K562 (cell line): ENCODE measurements at regions not wholly inside any gene's neighbourhood (a gene's known extent, or its start where the extent isn't known, plus 50 kb on each side); places are given as distances from the start of the nearest gene placed in this dataset.
A peak's percentile ranks its signal among the peaks of the same experiment; 100 is the strongest.

Experiments used
- ARID3A ChIP-seq: IDR thresholded peaks from 2 replicates; pipeline ENCODE4 v1.6.1; 2012; ENCODE audit warnings: low read depth, low read length, improper control_type of control experiment, borderline replicate concordance
- BHLHE40 ChIP-seq: IDR thresholded peaks from 2 replicates; pipeline ENCODE4 v1.6.1; 2011; ENCODE audit warnings: low read length, improper control_type of control experiment
- CEBPG ChIP-seq, 3 experiments: fragments of 200-800 bp in 1 of 3; sonication (Bioruptor generic) in 1 of 3; sonication (generic) in 1 of 3; formaldehyde crosslinking in 1 of 3; IDR thresholded peaks in 2 of 3; conservative IDR thresholded peaks in 1 of 3; 2 replicates each; pipeline versions ENCODE4 v1.6.1 to v1.8.0; 2016 to 2022; ENCODE audit warnings: missing compliant biosample characterization in 2 of 3, missing genetic modification characterization in 2 of 3, mild to moderate bottlenecking in 1 of 3, missing genetic modification reagents in 1 of 3
- CHD1 ChIP-seq: fragments of 200-600 bp; sonication (generic); IDR thresholded peaks from one replicate; pipeline ENCODE4 v1.6.1; 2012; ENCODE audit warnings: mild to moderate bottlenecking, moderate library complexity, low read length, inconsistent platforms
- EGR1 ChIP-seq: fragments of 450-650 bp; conservative IDR thresholded peaks from 2 replicates; pipeline ENCODE4 v1.6.1; 2017; ENCODE audit warnings: mild to moderate bottlenecking
- FOXJ3 ChIP-seq: sonication (generic); formaldehyde crosslinking; IDR thresholded peaks from 2 replicates; pipeline ENCODE4 v1.4.0; 2020; ENCODE audit warnings: mild to moderate bottlenecking, missing genetic modification reagents
- HDAC1 ChIP-seq, 2 experiments: fragments of 450-650 bp; IDR thresholded peaks; 2 replicates each; pipeline ENCODE4 v1.6.1; 2016 to 2017; ENCODE audit warnings: inconsistent platforms in 1 of 2, mild to moderate bottlenecking in 1 of 2, moderate library complexity in 1 of 2
- HDAC2 ChIP-seq: fragments of 450-650 bp; IDR thresholded peaks from 2 replicates; pipeline ENCODE4 v1.6.1; 2016; ENCODE audit warnings: mild to moderate bottlenecking
- HIVEP1 ChIP-seq: fragments of 250-450 bp; sonication (Bioruptor Pico); IDR thresholded peaks from 2 replicates; pipeline ENCODE4 v1.4.0; 2020; ENCODE audit warnings: mild to moderate bottlenecking
- ILF3 ChIP-seq: fragments of 450-650 bp; IDR thresholded peaks from 2 replicates; pipeline ENCODE4 v1.6.1; 2018; ENCODE audit warnings: antibody characterized with exemption, mild to moderate bottlenecking, moderate library complexity, borderline replicate concordance
- JUNB ChIP-seq: fragments of 450-650 bp; formaldehyde crosslinking; conservative IDR thresholded peaks from 2 replicates; pipeline ENCODE4 v1.4.0; 2020; ENCODE audit warnings: mild to moderate bottlenecking
- MEIS2 ChIP-seq: fragments of 450-650 bp; IDR thresholded peaks from 2 replicates; pipeline ENCODE4 v1.6.1; 2014; ENCODE audit warnings: mild to moderate bottlenecking; ENCODE audit not compliant: partially characterized antibody
- NFATC3 ChIP-seq: fragments of 450-650 bp; IDR thresholded peaks from 2 replicates; pipeline ENCODE4 v1.6.1; 2017; ENCODE audit warnings: mild to moderate bottlenecking
- POLR2A ChIP-seq: fragments of 450-650 bp; conservative IDR thresholded peaks from 2 replicates; pipeline ENCODE4 v1.6.1; 2016
- RAD21 ChIP-seq, 2 experiments: fragments of 250-450 bp in 1 of 2; fragments of 450-650 bp in 1 of 2; sonication (Bioruptor Pico) in 1 of 2; formaldehyde crosslinking in 1 of 2; IDR thresholded peaks in 1 of 2; conservative IDR thresholded peaks in 1 of 2; 2 replicates each; pipeline versions ENCODE4 v1.4.0 to v1.8.0; 2020 to 2022; ENCODE audit warnings: mild to moderate bottlenecking in 2 of 2, moderate library complexity in 1 of 2
- RBFOX2 ChIP-seq: fragments of 200-400 bp; formaldehyde crosslinking; IDR thresholded peaks from 2 replicates; pipeline ENCODE4 v1.6.1; 2017; ENCODE audit warnings: low read depth, mild to moderate bottlenecking, low read length, moderate library complexity
- RBM39 ChIP-seq: fragments of 200-400 bp; formaldehyde crosslinking; optimal IDR thresholded peaks from 2 replicates; pipeline ENCODE3; 2018; ENCODE audit warnings: low read depth, low read length
- SLC30A9 ChIP-seq: fragments of 250-450 bp; sonication (Bioruptor Pico); IDR thresholded peaks from 2 replicates; pipeline ENCODE4 v1.8.0; 2022; ENCODE audit warnings: mild to moderate bottlenecking, moderate library complexity
- SP2 ChIP-seq: IDR thresholded peaks from 2 replicates; pipeline ENCODE4 v1.6.1; 2011; ENCODE audit warnings: mild to moderate bottlenecking, low read depth, low read length, moderate library complexity; ENCODE audit not compliant: poor library complexity, severe bottlenecking; ENCODE audit errors: extremely low read depth
- STAT5B ChIP-seq: fragments of 250-450 bp; sonication (Bioruptor Pico); IDR thresholded peaks from 2 replicates; pipeline ENCODE4 v1.8.0; 2021; ENCODE audit warnings: mild to moderate bottlenecking, inconsistent platforms
- TEAD4 ChIP-seq, 2 experiments: sonication (generic) in 1 of 2; formaldehyde crosslinking in 1 of 2; IDR thresholded peaks; 2 replicates each; pipeline versions ENCODE4 v1.6.1 to v1.8.0; 2012 to 2022; ENCODE audit warnings: borderline replicate concordance in 1 of 2, inconsistent platforms in 1 of 2, low read length in 1 of 2, mild to moderate bottlenecking in 1 of 2, missing genetic modification reagents in 1 of 2
- TOE1 ChIP-seq, 2 experiments: fragments of 450-650 bp in 1 of 2; sonication (generic) in 1 of 2; formaldehyde crosslinking in 1 of 2; IDR thresholded peaks; 2 replicates each; pipeline versions ENCODE4 v1.7.1 to v1.8.0; 2016 to 2022; ENCODE audit warnings: borderline replicate concordance in 2 of 2, mild to moderate bottlenecking in 2 of 2, antibody characterized with exemption in 1 of 2, inconsistent platforms in 1 of 2, low read depth in 1 of 2, missing genetic modification reagents in 1 of 2, moderate library complexity in 1 of 2
- ZNF354B ChIP-seq: fragments of 250-450 bp; sonication (Bioruptor Pico); IDR thresholded peaks from 2 replicates; pipeline ENCODE4 v1.4.0; 2020
- ZNF668 ChIP-seq: fragments of 250-450 bp; sonication (Bioruptor Pico); IDR thresholded peaks from 2 replicates; pipeline ENCODE4 v1.8.0; 2022; ENCODE audit warnings: mild to moderate bottlenecking, inconsistent platforms
- ZNF75A ChIP-seq: fragments of 450-650 bp; formaldehyde crosslinking; IDR thresholded peaks from 2 replicates; pipeline ENCODE4 v1.4.0; 2020; ENCODE audit warnings: mild to moderate bottlenecking
- ZNF76 ChIP-seq: fragments of 250-450 bp; sonication (Bioruptor Pico); IDR thresholded peaks from 2 replicates; pipeline ENCODE4 v1.4.0; 2020; ENCODE audit warnings: mild to moderate bottlenecking, moderate library complexity, borderline replicate concordance
- ZNF766 ChIP-seq: fragments of 200-800 bp; sonication (Bioruptor generic); conservative IDR thresholded peaks from 2 replicates; pipeline ENCODE4 v1.6.1; 2016; ENCODE audit warnings: missing genetic modification characterization, missing compliant biosample characterization
- TF ChIP-seq, protein P1 (sequence below): sonication (generic); formaldehyde crosslinking; IDR thresholded peaks from 2 replicates; pipeline ENCODE4 v1.8.0; 2022; ENCODE audit warnings: mild to moderate bottlenecking, missing genetic modification reagents

GRCh38 chr3:42032693-42033349 is 58.3 kb upstream of the TRAK1 start (continued):
- no peak for TF ChIP-seq FOXJ3
- TF ChIP-seq ZNF766 (CRISPR knock-in tag): no peak
- no peak for TF ChIP-seq HDAC2
- no peak for TF ChIP-seq JUNB (CRISPR knock-in tag)
- peak; percentile 85 for TF ChIP-seq CEBPG (CRISPR knock-in tag; IDR thresholded peaks at IDR 0.05)
- peak; percentile 88 to 93 for TF ChIP-seq CEBPG (tag; conservative IDR thresholded peaks at IDR 0.05 in 1 of 2, IDR thresholded peaks at IDR 0.05 in 1 of 2)
- no peak for TF ChIP-seq CHD1
- no peak for TF ChIP-seq POLR2A
- no peak for TF ChIP-seq HIVEP1 (CRISPR knock-in tag)
- TF ChIP-seq SP2: no peak
- TF ChIP-seq RBFOX2: no peak
- no peak for TF ChIP-seq ZNF354B (CRISPR knock-in tag)
- TF ChIP-seq TEAD4 (IDR thresholded peaks at IDR 0.05; ENCODE audit: low read length): peak; percentile 39; the same call in 1 of the 2 replicates
- no peak for TF ChIP-seq TEAD4 (CRISPR knock-in tag; IDR thresholded peaks at IDR 0.05; ENCODE audit: borderline replicate concordance)
- TF ChIP-seq ILF3: no peak
- no peak for TF ChIP-seq RBM39
- TF ChIP-seq RAD21 (CRISPR knock-in tag; conservative IDR thresholded peaks at IDR 0.05 in 1 of 2, IDR thresholded peaks at IDR 0.05 in 1 of 2): no peak; a peak in 1 of 4 replicates
- no peak for TF ChIP-seq ARID3A
- TF ChIP-seq BHLHE40: no peak
- no peak for TF ChIP-seq SLC30A9 (CRISPR knock-in tag)
- TF ChIP-seq, protein P1, sequence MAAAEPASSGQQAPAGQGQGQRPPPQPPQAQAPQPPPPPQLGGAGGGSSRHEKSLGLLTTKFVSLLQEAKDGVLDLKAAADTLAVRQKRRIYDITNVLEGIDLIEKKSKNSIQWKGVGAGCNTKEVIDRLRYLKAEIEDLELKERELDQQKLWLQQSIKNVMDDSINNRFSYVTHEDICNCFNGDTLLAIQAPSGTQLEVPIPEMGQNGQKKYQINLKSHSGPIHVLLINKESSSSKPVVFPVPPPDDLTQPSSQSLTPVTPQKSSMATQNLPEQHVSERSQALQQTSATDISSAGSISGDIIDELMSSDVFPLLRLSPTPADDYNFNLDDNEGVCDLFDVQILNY (CRISPR knock-in tag): no peak
- TF ChIP-seq HDAC1 (IDR thresholded peaks at IDR 0.05): no peak
- peak; percentile 55 for TF ChIP-seq MEIS2
- no peak for TF ChIP-seq EGR1
- no peak for TF ChIP-seq NFATC3
- no peak for TF ChIP-seq ZNF76
- no peak for TF ChIP-seq ZNF668 (CRISPR knock-in tag)
- TF ChIP-seq STAT5B (CRISPR knock-in tag): no peak
- TF ChIP-seq TOE1 (IDR thresholded peaks at IDR 0.05; ENCODE audit: borderline replicate concordance): no peak
- no peak for TF ChIP-seq TOE1 (CRISPR knock-in tag; IDR thresholded peaks at IDR 0.05; ENCODE audit: borderline replicate concordance, low read depth)
- TF ChIP-seq ZNF75A: no peak
